NB4 (cell line): ENCODE measurements at regions not wholly inside any gene's neighbourhood (a gene's known extent, or its start where the extent isn't known, plus 50 kb on each side); places are given as distances from the start of the nearest gene placed in this dataset.

Experiments
- MYC ChIP-seq: IDR thresholded peaks from 2 replicates; pipeline ENCODE4 v1.6.1; 2011; ENCODE audit warnings: low read depth, low read length
- POLR2A ChIP-seq: IDR thresholded peaks from 2 replicates; pipeline ENCODE4 v1.6.1; 2011; ENCODE audit warnings: mild to moderate bottlenecking; ENCODE audit not compliant: insufficient read length; ENCODE audit errors: extremely low read depth
- TF ChIP-seq, protein P1 (sequence below): IDR thresholded peaks from one replicate; pipeline ENCODE4 v1.5.1; 2012; ENCODE audit warnings: low read depth, low read length

- TF ChIP-seq, protein P1, sequence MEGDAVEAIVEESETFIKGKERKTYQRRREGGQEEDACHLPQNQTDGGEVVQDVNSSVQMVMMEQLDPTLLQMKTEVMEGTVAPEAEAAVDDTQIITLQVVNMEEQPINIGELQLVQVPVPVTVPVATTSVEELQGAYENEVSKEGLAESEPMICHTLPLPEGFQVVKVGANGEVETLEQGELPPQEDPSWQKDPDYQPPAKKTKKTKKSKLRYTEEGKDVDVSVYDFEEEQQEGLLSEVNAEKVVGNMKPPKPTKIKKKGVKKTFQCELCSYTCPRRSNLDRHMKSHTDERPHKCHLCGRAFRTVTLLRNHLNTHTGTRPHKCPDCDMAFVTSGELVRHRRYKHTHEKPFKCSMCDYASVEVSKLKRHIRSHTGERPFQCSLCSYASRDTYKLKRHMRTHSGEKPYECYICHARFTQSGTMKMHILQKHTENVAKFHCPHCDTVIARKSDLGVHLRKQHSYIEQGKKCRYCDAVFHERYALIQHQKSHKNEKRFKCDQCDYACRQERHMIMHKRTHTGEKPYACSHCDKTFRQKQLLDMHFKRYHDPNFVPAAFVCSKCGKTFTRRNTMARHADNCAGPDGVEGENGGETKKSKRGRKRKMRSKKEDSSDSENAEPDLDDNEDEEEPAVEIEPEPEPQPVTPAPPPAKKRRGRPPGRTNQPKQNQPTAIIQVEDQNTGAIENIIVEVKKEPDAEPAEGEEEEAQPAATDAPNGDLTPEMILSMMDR: no peak
- TF ChIP-seq POLR2A (no peak), MYC (no peak)
Observed at GRCh38 chr7:153696242-153696641, 356.0 kb upstream of the DPP6 start.
